Small intestine (tissue), 7 donors: ENCODE measurements at regions not wholly inside any gene's neighbourhood (a gene's known extent, or its start where the extent isn't known, plus 50 kb on each side); places are given as distances from the start of the nearest gene placed in this dataset.

ENCODE experiments used
- DNase-seq, 2 donors: peaks; one replicate each; pipeline versions ENCODE4 v3.0.0 to v3.0.0-alpha.2; 2013
- FAIRE-seq: peaks from 2 replicates; lab custom pipeline; 2012; peaks lifted over from hg19 to GRCh38; lab: Jason Lieb, UNC
- H3K27ac ChIP-seq, 3 donors: one replicate each; pipeline ENCODE4 v1.5.1; 2013; ENCODE audit warnings: low read length in 2 of 3, mild to moderate bottlenecking in 2 of 3, control low read depth in 1 of 3, inconsistent platforms in 1 of 3, low read depth in 1 of 3, moderate library complexity in 1 of 3
- H3K27me3 ChIP-seq, 3 donors: one replicate each; pipeline ENCODE4 v1.6.1; 2013; ENCODE audit warnings: low read length in 3 of 3, inconsistent platforms in 1 of 3; ENCODE audit not compliant: control insufficient read depth in 3 of 3, insufficient read depth in 3 of 3
- H3K36me3 ChIP-seq, 3 donors: one replicate each; pipeline ENCODE4 v1.6.1; 2013; ENCODE audit warnings: low read length in 3 of 3, inconsistent platforms in 1 of 3, low read depth in 1 of 3, mild to moderate bottlenecking in 1 of 3, moderate library complexity in 1 of 3; ENCODE audit not compliant: control insufficient read depth in 3 of 3, insufficient read depth in 2 of 3
- H3K4me1 ChIP-seq, 3 donors: one replicate each; pipeline ENCODE4 v1.6.1; 2013; ENCODE audit warnings: low read length in 2 of 3, inconsistent platforms in 1 of 3, low read depth in 1 of 3, mild to moderate bottlenecking in 1 of 3, moderate library complexity in 1 of 3; ENCODE audit not compliant: control insufficient read depth in 3 of 3, insufficient read depth in 2 of 3
- H3K4me3 ChIP-seq, 3 donors: one replicate each; pipeline ENCODE4 v1.5.1; 2013; ENCODE audit warnings: low read length in 3 of 3, control low read depth in 1 of 3, inconsistent platforms in 1 of 3, low read depth in 1 of 3, mild to moderate bottlenecking in 1 of 3, moderate library complexity in 1 of 3
- H3K9me3 ChIP-seq, 2 donors: one replicate each; pipeline ENCODE4 v1.6.1; 2013; ENCODE audit warnings: low read depth in 1 of 2, low read length in 1 of 2; ENCODE audit not compliant: control insufficient read depth in 2 of 2, insufficient read depth in 1 of 2
- WGBS, 3 donors: extraction: QIAGEN DNeasy Blood & Tissue Kit; methylation state at CpG; one replicate each; pipeline ENCODE4 v1.1.7; 2013; 5-methylcytosine and 5-hydroxymethylcytosine counted together
- donor health status: healthy with polysubstance abuse.
- donor health status: control.
- donor health status: control.
- donor health status: Bipolar disorder and iron deficiency.
- donor health status: healthy.

DNA sequence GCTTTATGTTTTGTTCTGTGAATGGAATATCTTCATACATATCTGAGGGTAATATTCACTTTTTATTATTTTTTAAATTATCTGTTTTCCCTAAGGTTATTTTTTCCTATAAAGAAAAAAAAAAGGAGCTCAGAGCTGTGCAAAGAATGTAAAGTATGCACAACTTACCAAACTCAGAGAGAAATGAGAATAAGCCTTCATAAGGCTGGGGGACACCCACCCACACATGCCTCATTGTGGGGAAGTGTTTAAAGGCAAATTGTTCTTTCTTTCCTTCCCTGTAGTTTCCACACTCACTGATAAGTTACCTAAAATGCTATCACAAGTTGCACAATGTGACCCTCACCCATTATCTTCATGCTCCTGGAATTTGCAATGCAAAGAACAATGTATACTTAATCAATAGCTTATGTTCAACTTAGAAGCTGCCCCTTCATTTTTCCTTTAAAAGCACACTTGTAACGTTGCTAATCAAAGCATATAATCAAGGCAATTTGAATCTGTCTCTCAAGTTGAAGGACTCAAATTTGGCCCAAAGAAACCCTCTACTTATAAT lies 108.1 kb downstream of the GNAT3 start:
- no peak for DNase-seq
- Histone ChIP-seq H3K36me3 (no peaks in the 10 kb centered on the region), H3K4me3 (no peak overlapping the region), H3K4me1 (peaks cover 0 to 4% (median 0%) of the 10 kb centered on the region in 3 donors), H3K27me3 (no peaks in the 10 kb centered on the region), H3K27ac (no peak overlapping the region), H3K9me3 (peaks cover 0 to under 1% of the 10 kb centered on the region in 2 donors)
- FAIRE-seq = no peak
- WGBS, 3 donors = 38 to 48% (median 38%) methylated on average over 1 of the region's 1 CpG

DNA sequence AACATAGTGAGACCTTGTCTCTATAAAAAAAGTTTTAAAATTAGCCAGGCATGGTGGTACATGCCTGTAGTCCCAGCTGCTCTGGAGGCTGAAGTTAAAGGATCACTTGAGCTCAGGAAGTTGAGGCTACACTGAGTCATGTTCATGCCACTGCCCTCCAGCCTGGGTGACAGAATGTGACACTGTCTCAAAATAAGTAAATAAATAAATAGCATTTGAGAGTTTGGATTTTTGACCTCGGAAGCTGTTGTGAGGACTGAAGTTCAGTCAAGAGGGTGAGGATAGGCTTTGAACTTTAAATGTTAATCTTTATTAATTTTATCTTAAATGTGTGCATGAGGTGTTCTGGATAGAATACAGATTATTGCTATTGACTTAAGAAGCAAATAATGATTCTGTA lies 110.2 kb downstream of the GNAT3 start:
- H3K4me1 ChIP-seq = peaks cover 0 to 4% (median 0%) of the 10 kb centered on the region in 3 donors
- no peak overlapping the region for H3K4me3 ChIP-seq
- no peak overlapping the region for H3K27ac ChIP-seq
- no peaks in the 10 kb centered on the region for H3K9me3 ChIP-seq
- DNase-seq (peak in 1 of 2 donors; percentile 62), FAIRE-seq (peak; percentile 33)
- H3K36me3 ChIP-seq = no peaks in the 10 kb centered on the region
- WGBS, 3 donors = 10 to 47% (median 32%) methylated on average over 1 of the region's 1 CpG
- H3K27me3 ChIP-seq = no peaks in the 10 kb centered on the region

DNA sequence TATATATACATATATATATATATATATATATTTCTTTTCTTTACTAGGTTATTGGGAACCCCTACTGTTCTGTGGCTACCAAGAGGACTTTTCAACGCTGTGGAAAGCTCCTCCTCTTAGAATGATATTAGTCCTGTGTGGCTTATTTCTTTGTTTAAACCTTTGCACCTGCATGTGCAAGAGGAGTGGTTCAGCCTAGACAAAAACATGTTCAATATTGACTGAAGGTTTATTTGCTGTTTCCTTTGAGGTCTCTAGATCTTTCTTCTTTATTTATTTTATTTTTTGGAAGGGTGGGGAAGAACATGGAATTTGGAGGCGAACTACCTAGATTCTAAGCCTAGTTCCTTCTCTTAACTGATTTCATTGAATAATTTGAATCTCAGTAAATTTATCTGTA lies 118.1 kb downstream of the GNAT3 start:
- H3K27ac ChIP-seq = no peak overlapping the region
- H3K27me3 ChIP-seq = no peaks in the 10 kb centered on the region
- WGBS, 3 donors = 55 to 77% (median 73%) methylated on average over 2 of the region's 2 CpGs
- DNase-seq = peak in 1 of 2 donors; percentile 18
- no peaks in the 10 kb centered on the region for H3K4me1 ChIP-seq
- H3K9me3 ChIP-seq = no peaks in the 10 kb centered on the region
- no peak overlapping the region for H3K4me3 ChIP-seq
- H3K36me3 ChIP-seq = no peaks in the 10 kb centered on the region
- no peak for FAIRE-seq

DNA sequence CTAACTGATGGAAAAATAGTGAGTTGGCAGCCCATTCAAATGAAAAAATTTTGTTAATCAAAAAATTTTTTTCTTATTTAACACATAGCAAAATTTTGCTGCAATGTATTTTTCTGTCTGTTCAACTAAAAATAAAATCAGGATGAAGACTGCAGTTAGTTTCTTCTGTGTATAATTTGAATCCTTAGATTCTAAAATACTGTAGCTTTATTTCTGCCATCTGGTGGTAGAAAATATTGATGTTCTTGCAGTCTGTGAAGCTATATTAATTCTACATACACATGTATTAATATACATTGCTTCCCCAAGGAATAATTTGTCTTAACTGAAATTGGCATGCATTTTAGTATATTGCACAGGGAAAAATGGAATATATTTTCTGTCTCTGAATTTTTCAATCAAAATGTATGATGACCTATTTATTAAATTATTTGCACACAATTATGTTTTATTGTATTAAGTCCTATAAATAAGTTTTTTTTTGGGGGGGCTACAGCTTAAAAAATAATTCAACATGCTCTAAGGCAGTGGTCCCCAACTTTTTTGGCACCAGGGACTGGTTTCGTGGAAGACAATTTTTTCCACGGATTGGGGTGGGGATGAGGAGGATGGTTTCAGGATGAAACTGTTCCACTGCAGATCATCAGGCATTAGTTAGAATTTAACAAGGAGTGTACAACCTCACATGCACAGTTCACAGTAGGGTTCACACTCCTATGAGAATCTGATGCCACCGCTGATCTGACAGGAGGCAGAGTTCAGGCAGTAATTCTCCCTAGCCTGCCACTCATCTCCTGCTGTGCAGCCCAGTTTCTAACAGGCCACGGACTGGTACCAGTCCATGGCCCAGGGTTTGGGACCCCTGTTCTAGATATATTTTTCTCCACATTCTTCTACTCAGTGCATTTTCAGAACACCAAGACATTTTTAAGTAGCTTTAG lies 119.4 kb downstream of the GNAT3 start:
- DNase-seq (peak; percentile 31 to 43), FAIRE-seq (peak; percentile 77)
- Histone ChIP-seq H3K4me1 (no peaks in the 10 kb centered on the region), H3K27me3 (no peaks in the 10 kb centered on the region), H3K27ac (no peak overlapping the region), H3K36me3 (no peaks in the 10 kb centered on the region), H3K9me3 (no peaks in the 10 kb centered on the region), H3K4me3 (no peak overlapping the region)
- 71 to 76% (median 73%) methylated on average over 4 of the region's 4 CpGs for WGBS, 3 donors

DNA sequence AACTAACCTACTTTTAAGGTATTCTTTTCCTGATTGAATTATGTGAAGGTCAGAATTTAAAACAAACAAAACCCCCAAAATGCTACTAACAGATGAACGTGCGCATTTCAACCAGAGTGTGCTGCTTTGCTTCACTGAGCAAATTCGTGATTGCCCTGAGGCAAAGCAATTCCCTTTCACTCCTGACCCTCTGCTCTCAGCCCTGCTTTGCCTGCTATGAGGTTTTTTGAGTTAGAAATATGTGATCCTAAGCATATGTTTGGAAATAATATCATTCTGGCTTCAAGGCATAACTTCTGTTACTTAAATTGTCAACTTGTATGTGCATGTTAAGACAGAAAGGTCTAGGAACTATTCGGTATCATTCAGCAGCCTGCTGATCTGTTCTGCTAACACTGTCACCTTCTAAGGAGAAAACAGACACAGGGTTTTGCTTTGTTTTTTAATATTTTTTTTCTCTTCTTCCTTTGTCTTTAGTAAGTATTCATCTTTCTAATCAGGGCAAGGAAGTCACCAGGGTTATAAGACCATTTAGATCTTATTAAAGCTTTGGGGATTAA lies 124.2 kb downstream of the GNAT3 start:
- FAIRE-seq = no peak

DNA sequence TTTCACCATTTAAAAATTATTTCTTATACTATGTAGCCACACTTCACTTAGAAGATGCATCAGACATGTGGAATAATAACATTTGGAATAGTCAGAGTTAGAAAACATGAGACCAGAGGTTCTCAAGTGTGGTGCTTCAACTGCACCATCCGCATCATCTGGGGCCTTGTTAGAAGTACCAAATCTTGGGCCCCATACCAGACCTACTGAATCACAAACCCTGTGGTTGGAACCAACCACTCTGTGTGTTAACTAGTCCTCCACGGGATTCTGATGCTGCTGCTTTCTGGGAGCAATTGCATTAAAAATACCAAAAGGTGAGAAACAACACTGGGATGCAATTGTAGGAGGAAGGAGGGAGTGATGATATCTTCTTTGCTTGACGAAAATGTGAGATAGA lies 125.2 kb downstream of the GNAT3 start:
- no peaks in the 10 kb centered on the region for H3K27me3 ChIP-seq
- no peaks in the 10 kb centered on the region for H3K36me3 ChIP-seq
- no peak for FAIRE-seq
- no peak overlapping the region for H3K4me3 ChIP-seq
- no peak for DNase-seq
- 82 to 90% (median 84%) methylated on average over 3 of the region's 3 CpGs for WGBS, 3 donors
- H3K4me1 ChIP-seq = peaks cover 0 to 5% (median 0%) of the 10 kb centered on the region in 3 donors
- H3K27ac ChIP-seq = no peak overlapping the region
- no peaks in the 10 kb centered on the region for H3K9me3 ChIP-seq

More for the DNA sequence above, 124.2 kb downstream of the GNAT3 start:
- Histone ChIP-seq H3K27me3 (no peaks in the 10 kb centered on the region), H3K4me1 (peaks cover 0 to 5% (median 0%) of the 10 kb centered on the region in 3 donors), H3K4me3 (no peak overlapping the region), H3K27ac (no peak overlapping the region), H3K36me3 (no peaks in the 10 kb centered on the region), H3K9me3 (no peaks in the 10 kb centered on the region)
- DNase-seq = no peak
- 83 to 85% (median 83%) methylated on average over 4 of the region's 4 CpGs for WGBS, 3 donors

DNA sequence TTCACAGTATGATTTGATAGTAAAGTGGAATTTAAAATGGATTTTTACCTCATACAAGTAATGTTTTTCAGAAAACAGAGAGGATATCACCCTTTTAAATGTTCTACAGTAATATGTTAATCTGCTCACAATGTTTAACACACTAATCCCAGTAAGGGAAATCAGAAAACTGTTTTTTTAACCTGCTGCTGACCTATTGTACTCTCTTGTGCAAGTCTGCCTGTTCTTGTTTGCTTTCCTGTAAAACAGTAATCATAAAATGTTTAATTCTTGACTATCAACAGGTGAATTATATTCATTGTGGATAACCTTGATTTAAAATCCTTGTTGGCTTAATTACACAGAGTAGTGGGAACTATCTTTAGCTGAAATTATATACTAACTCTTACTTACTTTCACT lies 126.4 kb downstream of the GNAT3 start:
- FAIRE-seq = no peak
- H3K4me1 ChIP-seq = peaks cover 0 to 5% (median 0%) of the 10 kb centered on the region in 3 donors

DNA sequence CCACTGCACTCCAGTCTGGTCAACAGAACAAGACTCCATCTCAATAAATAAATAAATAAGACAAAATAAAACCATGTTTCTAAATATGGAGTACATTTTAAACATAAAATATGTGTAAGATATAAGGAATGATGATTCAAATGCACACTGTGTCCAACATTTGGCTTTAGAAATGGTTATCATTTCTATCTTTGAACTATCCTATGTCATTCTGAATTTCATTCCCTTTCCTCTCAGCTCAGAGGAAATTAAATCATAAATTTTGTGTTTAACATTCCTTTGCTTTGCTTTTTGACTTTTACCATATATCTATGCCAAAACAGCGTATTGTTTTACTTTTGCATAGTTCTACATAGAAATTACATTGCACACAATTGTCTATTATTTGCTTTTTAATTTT lies 130.9 kb downstream of the GNAT3 start:
- 86 to 100% (median 89%) methylated on average over 1 of the region's 1 CpG for WGBS, 3 donors
- DNase-seq (no peak), FAIRE-seq (peak; percentile 10)
- no peaks in the 10 kb centered on the region for H3K27me3 ChIP-seq
- no peak overlapping the region for H3K27ac ChIP-seq
- no peak overlapping the region for H3K4me3 ChIP-seq
- peaks cover 0 to 5% (median 0%) of the 10 kb centered on the region in 3 donors for H3K4me1 ChIP-seq
- H3K9me3 ChIP-seq = no peaks in the 10 kb centered on the region
- H3K36me3 ChIP-seq = no peaks in the 10 kb centered on the region

More for the DNA sequence above, 126.4 kb downstream of the GNAT3 start:
- Histone ChIP-seq H3K9me3 (no peaks in the 10 kb centered on the region), H3K36me3 (no peaks in the 10 kb centered on the region), H3K27ac (no peak overlapping the region), H3K27me3 (no peaks in the 10 kb centered on the region), H3K4me3 (no peak overlapping the region)
- DNase-seq = peak; percentile 39 to 70
